LHCN-M2 (cell line): ENCODE measurements at regions not wholly inside any gene's neighbourhood (a gene's known extent, or its start where the extent isn't known, plus 50 kb on each side); places are given as distances from the start of the nearest gene placed in this dataset.

Experiments used
- DNase-seq: peaks from one replicate; pipeline ENCODE4 v3.0.0-alpha.2; 2012; ENCODE audit warnings: low read depth

GRCh38 chr4:20352163-20352431, 100.4 kb downstream of the SLIT2 start:
- no peak for DNase-seq

DNA sequence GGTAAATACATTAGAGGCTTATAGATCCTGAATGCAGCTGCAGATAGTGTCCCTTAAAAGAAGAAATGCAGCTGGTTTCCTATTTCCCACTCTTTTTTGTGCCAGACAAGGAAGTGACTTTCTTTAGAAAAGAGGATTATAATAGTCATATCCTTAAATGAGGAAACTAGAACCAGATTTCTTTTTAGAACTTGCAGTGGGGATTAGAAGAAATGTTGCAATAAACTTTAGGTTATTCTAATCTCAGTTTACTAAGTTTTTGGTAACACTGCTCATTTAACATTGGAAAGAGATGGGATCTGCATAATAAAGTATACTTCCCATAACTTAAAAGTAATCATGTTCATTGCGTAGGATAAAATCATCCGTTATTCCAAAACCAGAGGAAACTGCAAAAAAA, 101.9 kb downstream of the SLIT2 start:
- DNase-seq = no peak

- DNase-seq = no peak
Measured at GRCh38 chr4:20354120-20354519, 102.4 kb downstream of the SLIT2 start.

DNA sequence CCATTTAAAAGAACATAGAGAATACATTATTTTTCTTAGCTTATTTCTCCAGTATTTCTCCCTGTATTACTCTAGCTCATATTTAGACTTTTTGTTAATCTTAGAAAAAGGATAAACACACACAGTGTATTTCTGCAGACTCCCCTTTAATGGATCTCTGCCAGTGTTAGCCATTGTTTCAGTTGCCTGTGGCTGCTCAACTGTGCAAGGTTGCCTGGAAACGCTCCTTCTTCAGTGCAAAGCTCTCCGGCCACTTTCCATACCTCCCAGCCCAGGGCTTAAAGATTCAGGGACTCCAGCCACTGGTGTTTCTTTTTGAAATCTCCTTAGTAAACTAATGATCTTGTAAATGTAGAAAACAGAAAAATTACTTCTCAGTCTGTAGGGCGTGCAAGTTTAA, 104.9 kb downstream of the SLIT2 start:
- no peak for DNase-seq

DNA sequence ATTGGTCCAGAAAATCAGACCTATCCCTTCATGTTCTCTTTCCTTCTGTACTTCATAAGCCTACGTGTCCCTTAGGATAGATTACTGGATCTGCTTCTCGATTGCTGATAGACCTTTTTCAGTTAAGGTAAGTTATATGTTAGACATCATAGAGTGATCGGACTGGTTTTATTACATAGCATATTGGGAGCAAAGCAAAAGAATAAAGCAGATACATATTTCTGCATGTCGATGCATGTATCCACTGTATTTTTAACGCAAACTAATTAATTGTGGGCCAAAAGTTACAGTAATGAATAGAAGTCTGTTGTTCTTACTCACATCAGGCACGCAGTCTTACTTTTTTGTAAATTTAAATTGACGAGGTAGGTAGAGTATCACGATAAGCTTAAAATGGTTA, 106.4 kb downstream of the SLIT2 start:
- no peak for DNase-seq

- DNase-seq = no peak
Measured at GRCh38 chr4:20359692-20360091, 108.0 kb downstream of the SLIT2 start.

DNA sequence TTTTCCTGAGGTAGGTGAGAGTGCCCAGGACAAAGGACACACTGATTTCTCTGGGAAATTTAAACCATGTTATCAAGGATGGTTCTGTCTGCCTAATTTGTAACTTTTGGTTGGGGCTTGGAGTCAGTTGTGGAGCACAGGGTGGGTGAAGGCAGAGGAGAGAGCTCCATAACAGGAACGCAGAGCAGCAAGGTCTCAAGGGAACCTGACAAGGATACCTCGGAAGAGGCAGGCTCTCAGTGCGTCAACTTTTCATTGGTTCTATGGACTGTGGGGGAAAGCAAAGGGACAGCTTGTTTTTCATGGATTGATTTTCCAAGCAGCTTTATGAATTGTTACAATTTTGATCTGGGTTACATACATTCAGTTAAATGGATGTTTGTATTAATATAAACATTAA, 110.4 kb downstream of the SLIT2 start:
- no peak for DNase-seq

- DNase-seq = no peak
Measured at GRCh38 chr4:20364969-20365368, 113.3 kb downstream of the SLIT2 start.

GRCh38 chr4:20367446-20367845, 115.7 kb downstream of the SLIT2 start:
- DNase-seq = no peak

DNA sequence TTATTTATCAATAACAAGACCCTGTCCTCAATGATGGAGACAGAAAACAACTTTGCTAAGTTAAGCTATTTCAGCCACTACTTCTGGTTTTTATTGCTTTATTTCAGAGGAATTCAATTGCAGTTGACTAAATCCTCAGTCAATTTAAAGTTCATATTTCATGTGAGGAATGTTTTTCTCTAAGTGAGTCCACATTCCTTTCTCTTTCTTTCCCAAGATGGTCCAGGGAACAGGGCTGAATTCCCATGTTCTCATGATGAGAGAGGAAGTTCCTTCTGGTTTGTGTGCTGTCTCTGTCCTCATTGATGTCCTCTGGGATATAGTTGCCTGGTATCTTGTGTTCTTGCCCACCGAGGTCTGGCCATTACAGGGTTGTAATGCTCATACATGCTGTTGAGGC, 117.2 kb downstream of the SLIT2 start:
- no peak for DNase-seq

GRCh38 chr4:20370274-20370673, 118.6 kb downstream of the SLIT2 start:
- no peak for DNase-seq

- no peak for DNase-seq
Measured at GRCh38 chr4:20376070-20376469, 124.4 kb downstream of the SLIT2 start.

GRCh38 chr4:20378181-20378580, 126.5 kb downstream of the SLIT2 start:
- no peak for DNase-seq

DNA sequence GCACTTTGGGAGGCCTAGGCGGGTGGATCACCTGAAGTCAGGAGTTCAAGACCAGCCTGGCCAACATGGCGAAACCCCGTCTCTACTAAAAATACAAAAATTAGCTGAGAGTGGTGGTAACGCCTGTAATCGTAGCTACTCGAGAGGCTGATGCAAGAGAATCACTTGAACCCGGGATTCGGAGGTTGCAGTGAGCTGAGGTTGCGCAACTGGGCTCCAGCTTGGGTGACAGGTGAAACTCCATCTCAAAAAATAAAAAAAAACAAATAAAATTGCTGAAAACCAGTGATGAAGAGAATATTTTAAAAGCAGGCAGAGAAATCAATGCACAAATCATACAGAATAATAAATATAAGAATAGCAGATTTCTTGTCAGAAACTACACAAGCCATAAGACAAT, 129.3 kb downstream of the SLIT2 start:
- no peak for DNase-seq

GRCh38 chr4:20383283-20383682, 131.6 kb downstream of the SLIT2 start:
- DNase-seq = no peak

DNA sequence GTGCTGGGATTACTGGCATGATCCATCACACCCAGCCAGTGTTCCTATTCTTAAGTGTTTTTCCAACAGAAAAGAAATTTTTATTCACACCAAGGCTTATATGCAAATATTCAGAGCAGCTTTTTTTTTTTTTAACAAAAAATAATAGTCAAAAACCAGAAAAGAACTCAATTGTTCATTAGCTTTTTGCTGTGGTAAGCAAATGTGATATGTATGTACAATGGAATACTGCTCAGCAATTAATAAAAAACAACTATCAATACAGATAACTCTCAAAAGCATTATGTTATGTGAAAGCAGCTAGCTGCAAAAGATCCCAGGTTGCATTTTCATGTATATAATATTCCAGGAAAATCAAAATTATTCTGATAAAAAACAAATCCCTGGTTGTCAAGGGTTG, 132.3 kb downstream of the SLIT2 start:
- no peak for DNase-seq

DNA sequence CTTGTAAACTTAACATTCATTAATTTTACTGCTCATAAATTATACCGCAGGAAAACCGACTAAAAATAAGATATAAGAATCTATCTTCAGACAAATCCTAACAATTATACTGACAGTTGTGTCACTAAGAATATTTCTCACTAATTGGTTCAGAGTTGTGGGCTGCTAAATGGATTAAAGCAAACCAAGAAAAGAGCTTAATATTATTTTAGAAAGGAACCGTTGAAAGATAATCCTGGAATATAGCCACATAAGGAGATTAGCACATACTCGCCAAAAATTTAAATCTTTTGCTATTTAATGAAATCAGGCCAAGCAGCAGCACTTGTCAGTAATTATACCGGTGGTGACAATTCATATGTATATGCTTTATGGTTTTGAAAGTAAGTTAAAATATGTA, 132.8 kb downstream of the SLIT2 start:
- DNase-seq = no peak

DNA sequence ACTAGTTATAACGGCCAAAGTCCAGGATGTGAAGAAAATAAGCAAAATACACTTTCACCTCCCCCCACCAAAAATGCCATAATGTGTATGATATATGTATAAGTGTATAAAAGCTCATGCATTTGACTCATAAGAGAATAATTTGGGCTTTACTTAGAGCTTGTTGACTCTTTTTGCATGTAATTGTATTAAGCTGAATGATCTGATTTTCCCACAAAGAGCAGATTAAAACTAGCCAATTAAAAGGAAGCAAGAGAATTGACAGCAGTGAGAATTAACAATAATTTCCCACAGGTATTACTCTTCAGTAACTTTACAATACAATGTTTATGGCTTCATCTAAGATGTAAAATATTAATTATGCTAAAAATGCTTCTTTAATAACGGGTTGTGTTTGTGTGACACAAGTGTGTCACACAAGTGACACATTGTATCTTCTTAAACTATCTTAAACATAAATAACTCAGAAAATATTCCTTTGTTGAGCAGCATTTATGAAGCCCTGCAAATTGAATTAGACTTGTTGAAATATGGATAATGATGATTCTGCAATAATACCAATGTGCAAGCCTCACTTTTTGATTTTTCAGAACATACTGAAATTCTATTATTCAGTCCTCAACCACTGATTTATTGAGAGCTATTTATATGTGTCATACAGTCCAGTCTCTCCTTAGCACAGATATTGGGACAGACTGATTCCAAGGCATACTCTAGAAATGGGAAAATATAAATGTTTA, 134.5 kb downstream of the SLIT2 start:
- no peak for DNase-seq

- no peak for DNase-seq
Measured at GRCh38 chr4:20386906-20387305, 135.2 kb downstream of the SLIT2 start.

GRCh38 chr4:20391198-20391597, 139.5 kb downstream of the SLIT2 start:
- DNase-seq = no peak

GRCh38 chr4:20391912-20392311, 140.2 kb downstream of the SLIT2 start:
- no peak for DNase-seq

DNA sequence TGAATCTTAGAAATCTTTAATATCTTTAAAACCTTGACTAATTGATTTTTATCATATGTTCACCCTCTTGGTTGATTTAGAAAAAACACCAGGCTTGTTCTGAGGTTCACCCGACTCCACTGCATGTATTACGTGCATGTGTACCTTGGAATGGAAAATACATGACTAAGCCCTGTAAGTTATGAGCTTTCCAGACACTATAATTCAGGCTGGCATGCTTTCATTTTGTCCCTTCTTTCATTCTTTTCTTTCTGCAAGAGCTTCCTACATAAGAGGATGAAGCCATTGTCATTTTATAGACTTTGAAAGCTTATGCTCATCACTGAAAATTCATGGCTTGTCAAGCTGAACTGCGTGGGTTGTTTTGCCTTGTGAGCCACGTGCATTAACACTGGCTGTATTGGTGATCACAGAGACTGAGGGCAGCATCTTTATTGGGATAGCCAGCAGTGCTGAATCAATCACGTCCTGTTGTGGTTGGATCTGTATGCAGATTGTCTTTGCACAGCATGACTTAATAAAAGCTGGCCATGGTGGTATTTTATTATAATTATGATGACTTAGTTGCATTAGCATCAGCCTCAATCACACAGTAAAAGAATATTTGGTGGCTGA, 141.9 kb downstream of the SLIT2 start:
- DNase-seq = no peak

GRCh38 chr4:20394512-20394911, 142.8 kb downstream of the SLIT2 start:
- DNase-seq = no peak
